HG02973 (cell line): ENCODE measurements at regions not wholly inside any gene's neighbourhood (a gene's known extent, or its start where the extent isn't known, plus 50 kb on each side); places are given as distances from the start of the nearest gene placed in this dataset.

Source experiments
- ATAC-seq: cut with Tn5 transposase; IDR thresholded peaks from one replicate; pipeline ENCODE4 v1.9.1; 2021; ENCODE audit warnings: moderate library complexity; ENCODE audit not compliant: unreplicated experiment

DNA sequence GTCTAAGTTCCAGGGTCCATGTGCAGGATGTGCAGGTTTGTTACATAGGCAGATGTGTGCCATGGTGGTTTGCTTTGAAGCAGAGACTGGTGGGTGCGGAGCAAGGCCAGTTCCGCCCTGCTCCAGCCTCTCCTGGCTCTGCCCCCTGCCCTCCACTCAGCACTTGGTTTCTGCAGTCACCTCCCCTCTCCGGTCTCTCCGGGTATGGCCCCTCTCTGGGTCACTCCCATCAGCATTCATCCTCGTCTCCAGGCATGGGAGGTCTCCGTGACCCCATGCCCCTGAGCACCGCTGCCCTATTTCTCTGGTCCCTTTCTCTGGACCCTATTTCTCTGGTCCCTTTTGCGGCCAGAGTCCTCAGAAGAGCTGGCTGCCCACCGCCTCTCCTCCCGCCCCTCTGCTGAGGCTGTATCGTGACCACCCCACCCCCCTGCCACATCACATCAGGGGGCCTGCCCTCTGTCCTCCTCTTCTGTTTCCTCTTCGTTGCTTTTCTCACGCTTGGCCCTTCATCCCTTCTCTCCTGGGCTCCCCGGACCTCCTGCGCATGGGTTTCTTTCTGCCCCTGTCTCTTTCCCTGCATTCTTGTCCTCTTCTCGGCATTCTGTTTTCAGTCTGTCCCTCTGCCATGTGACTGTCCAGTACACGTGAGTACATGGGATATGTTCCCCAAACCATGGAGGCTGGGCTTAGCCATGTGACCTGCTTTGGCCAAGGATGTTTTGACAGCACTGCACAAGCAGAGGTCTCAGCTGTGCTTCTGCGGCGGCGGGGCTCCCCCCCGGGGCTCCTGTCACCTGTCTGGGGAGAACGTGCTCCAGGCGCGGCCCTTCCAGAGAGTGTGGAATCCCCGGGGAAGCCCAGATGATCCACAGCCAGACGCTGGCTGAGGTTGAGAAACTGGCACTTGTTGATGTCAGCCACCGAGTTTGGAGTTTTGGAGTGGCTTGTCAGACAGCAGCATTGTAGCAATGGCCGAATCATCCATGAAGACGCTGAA, 54.4 kb upstream of the C1orf174 start:
- no peak for ATAC-seq

DNA sequence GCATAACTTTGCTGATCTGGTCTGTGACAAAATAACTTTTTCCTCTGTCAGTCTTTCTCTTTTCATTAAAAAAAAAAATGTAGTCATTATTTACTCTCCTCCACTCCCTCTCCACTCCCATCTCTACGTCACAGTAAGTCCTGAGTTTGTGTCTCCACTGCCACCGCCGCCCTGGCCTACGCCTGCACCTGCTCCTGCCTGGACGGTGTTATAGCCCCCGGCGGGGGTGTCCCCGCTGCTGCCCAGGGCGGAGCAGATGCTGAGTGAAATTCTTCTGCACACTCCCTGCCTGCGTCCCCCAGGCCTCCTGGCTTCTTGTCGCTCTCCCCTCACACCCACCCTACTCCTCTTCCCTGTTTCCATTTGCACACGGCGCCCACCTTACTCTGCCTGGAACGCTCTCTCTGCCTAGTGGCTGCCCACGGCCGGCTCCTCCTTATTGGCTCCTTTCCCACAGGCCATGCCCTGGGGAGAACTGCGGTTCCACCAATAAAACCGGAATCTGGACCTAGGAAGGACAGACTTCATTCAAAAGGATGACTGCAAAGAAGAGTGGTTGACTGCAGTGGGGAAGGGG, 55.2 kb upstream of the C1orf174 start:
- no peak for ATAC-seq

GRCh38 chr1:3956527-3957170, 56.6 kb upstream of the C1orf174 start:
- ATAC-seq, result no peak

- ATAC-seq, result no peak
These were observed 59.3 kb upstream of the C1orf174 start for GRCh38 chr1:3959361-3959760.

GRCh38 chr1:3963554-3963953, 63.5 kb upstream of the C1orf174 start:
- ATAC-seq, result no peak

DNA sequence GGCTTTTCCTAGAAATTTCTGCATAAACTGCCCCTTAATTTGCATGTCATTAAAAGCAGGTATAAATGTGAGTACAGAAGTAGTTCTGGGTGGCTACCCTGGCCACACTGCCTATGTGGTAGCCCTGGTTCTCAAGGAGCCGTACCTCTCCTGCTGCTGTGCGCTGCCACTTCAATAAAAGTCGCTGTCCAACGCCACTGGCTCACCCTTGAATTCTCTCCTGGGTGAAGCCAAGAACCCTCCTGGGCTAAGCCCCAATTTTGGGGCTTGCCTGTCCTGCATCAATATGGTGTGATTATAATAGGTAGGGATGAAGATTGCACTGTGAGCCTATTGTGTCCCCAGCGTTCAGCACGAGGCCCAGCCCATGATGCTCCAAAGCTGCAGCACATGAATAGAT, 65.6 kb upstream of the C1orf174 start:
- no peak for ATAC-seq

DNA sequence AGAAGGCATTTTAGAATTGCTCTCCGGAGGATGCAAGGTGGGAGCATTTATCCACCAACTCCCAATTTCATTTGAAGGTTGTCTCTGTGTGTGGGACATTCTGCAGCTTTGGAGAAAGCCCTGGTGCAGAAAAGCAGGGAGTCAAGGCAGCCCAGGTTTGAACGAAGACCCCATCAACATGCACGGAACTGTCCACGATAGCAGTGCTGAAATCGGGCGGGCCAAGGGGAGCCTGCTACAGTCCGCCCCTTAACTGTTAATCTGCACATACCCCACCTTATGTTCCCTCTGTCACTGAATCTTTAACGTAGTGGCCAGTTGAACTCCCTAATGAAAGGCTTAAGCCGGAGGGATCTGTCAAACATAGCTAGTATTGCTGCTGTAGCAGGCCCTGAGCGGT, 68.8 kb upstream of the C1orf174 start:
- no peak for ATAC-seq

GRCh38 chr1:3971981-3972380, 71.9 kb upstream of the C1orf174 start:
- ATAC-seq, result no peak

DNA sequence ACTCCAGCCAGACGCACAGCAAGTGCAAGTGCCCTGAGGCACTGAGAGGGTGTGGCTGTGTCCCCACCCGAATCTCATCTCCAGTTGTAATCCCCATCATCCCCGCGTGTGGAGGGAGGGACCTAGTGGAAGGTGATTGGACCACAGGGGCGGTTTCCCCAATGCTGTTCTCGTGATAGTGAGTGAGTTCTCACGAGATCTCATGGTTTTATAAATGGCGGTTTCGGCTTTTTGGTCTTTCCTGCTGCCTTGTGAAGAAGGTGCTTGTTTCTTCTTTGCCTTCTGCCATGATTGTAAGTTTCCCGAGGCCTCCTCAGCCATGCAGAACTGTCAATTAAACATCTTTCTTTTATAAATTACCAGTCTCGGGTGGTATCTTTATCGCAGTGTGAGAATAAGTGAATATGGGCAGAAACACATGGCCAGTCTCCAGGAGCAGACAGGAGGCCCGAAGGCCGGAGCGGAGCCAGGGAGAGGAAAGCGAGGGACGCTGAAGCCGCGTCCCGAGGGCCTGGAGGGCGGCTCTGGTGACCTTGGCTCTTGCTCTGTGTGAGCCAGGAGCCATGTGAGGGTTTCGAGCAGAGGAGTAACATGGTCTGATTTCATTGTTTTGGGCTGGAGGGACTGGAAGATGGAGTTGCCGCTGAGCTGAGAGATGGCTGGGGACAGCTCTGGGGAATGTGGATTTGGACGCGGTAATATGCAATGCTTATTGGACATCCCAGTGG, 76.0 kb upstream of the C1orf174 start:
- ATAC-seq, result no peak

DNA sequence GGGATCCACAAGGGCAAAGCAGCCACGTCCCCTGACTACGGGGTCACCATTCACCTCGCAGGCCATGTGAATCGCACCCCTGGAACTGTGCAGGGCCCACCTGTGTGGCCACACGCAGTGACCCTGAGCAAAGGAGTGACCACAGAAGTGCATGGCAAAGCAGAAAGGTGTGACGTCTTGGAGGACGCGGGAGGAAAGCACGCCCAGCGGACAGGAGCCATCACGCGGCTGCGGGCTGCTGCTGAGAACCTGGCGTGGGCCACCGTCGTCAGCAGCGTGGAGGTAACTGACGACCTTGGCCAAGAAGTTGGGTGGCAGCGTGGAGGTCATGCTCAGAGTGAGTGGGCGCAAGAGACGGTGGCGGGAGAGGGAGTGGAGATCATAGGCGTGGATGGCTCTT, 76.7 kb upstream of the C1orf174 start:
- ATAC-seq, result no peak

GRCh38 chr1:3978196-3978989, 78.3 kb upstream of the C1orf174 start:
- no peak for ATAC-seq

GRCh38 chr1:3978990-3979325, 78.9 kb upstream of the C1orf174 start:
- ATAC-seq, result no peak

DNA sequence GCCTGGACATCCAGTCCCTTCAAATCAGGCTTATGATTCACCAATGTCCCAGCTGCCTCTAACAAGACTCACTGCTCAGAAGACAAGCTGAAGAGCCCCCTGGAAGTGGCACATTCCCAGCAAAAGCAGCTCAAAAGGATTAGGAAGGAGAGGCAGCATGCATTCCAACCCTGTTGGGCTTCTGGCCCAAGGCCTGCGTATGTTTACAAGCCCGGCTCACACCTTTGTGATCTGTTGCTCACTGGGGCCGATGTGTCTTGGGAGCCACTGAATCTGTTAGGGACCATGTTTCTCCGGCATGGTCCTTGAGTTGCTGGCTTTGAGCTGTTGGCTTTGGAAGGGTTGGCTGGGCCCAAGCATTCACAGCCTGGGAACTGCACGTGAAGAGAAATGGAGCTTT, 81.2 kb upstream of the C1orf174 start:
- no peak for ATAC-seq

DNA sequence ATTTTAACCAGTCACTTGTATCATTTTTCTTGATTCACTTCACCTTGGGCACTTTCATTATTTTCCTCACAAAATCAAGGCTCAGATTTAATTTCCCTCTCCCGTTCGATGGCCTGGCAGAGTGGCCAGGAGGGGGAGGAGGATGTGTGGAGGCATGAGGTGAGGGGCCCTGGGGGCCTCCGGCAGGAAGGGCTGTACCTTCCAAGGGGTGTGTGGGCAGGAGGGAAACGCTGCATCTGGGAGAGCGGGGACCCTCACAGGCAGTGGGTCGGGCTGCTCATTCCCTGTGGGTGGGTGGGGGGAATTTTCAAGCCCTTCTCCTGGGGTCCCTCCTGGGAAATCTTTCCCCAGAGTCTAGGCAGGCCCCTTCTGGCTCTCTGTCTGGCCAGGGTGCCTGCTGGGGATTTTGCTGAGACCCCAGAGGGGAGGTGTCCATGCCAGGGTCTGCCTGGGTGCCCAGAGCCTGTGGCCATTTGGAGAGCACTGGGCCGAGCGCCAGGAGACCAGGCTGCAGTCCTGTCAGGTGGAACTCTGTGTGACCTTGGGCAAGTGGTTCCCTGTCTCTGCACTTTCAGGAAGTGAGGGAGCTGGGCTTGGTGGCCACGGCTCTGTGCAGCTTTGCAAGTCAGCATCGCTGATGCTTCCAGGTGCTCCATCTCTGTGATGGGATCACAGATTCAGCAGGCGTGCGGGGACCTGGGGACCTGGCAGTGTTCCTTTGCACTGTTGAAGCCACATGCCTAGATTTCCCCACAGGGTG, 81.9 kb upstream of the C1orf174 start:
- ATAC-seq, result no peak

DNA sequence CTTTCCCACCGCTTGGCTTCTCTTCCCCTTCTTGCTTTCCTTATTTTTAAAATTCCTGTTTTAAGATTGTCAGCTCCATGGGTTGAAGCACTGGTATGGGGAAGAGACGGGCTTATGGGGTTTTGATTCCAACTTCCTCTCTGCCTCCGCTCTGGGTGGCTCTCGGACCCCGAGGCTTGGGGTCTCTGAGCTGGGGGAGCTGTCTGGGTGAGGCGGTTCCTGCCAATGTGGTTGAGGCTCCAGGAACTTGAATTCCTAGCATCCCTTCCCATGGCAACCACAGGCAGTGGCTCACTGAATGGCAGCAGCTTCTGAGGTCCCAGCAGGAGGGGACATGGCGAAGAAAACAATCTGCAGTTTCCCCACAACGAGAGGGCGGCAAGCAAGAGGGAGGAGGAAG, 83.1 kb upstream of the C1orf174 start:
- ATAC-seq, result no peak

DNA sequence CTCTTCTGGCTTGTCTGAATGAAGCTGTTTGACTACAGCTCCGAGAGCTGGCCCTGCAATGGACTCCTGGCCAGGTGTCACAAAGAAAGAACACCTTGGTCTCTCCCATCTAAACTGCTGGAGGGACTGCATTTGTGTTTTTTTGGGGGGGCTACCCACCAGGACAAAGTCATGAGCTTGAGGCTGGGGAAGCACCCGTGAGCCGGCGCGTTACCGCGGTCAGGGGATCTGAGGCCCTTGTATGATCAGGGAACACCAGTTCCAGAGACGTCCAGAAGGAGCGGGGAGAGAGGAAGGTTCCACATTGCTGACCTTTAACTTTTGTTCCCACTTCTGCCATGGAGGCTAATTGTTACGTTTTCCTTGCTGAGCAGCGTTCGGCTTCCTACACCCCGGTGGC, 84.5 kb upstream of the C1orf174 start:
- no peak for ATAC-seq

GRCh38 chr1:3986686-3987218, 86.7 kb upstream of the C1orf174 start:
- ATAC-seq, result no peak

- no peak for ATAC-seq
These were observed 87.7 kb upstream of the C1orf174 start for GRCh38 chr1:3987669-3988235.

DNA sequence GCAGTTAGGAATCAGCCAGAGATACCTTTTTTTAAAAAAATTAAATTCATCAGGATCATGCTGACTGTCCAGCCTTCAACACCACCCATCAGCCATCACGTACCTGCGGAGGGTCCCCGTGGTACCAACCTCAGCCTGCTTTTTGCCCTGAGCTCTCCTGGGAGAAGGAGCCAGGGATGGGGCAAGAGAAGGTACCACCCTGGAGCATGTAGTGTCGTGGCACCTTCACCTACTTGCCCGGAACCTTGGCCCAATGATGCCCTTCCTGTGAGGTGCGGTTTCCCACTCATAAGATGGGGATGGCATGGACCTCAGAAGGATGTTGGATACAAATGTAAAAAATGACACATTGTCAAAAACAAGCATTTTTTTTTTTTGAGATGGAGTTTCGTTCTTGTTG, 88.4 kb upstream of the C1orf174 start:
- ATAC-seq, result no peak
